ENCODE measurements at regions not wholly inside any gene's neighbourhood (a gene's known extent, or its start where the extent isn't known, plus 50 kb on each side); places are given as distances from the start of the nearest gene placed in this dataset.

GRCh38 chr5:137567226-137567625, 68.1 kb upstream of the SPOCK1 start:
- DNase-seq (ENCODE audit: low spot score) = no peak

- DNase-seq (ENCODE audit: low spot score) = no peak
Measured at GRCh38 chr5:137566780-137567179, 67.7 kb upstream of the SPOCK1 start.

- no peak for DNase-seq (ENCODE audit: low spot score)
Measured at GRCh38 chr5:137566118-137566541, 67.0 kb upstream of the SPOCK1 start.

GRCh38 chr5:137565450-137565849, 66.3 kb upstream of the SPOCK1 start:
- peak; percentile 37 for DNase-seq (ENCODE audit: low spot score)

- DNase-seq (ENCODE audit: low spot score) = peak; percentile 22
Measured at GRCh38 chr5:137564398-137564961, 65.4 kb upstream of the SPOCK1 start.

- peak; percentile 82 for DNase-seq (ENCODE audit: low spot score)
Measured at GRCh38 chr5:137563646-137564397, 64.7 kb upstream of the SPOCK1 start.

GRCh38 chr5:137563301-137563645, 64.1 kb upstream of the SPOCK1 start:
- DNase-seq (ENCODE audit: low spot score) = no peak

- no peak for DNase-seq (ENCODE audit: low spot score)
Measured at GRCh38 chr5:137561608-137562007, 62.5 kb upstream of the SPOCK1 start.

GRCh38 chr5:137560420-137560819, 61.3 kb upstream of the SPOCK1 start:
- no peak for DNase-seq (ENCODE audit: low spot score)

All from AG20443 (cell line).